Ishikawa (cell line): ENCODE measurements at regions not wholly inside any gene's neighbourhood (a gene's known extent, or its start where the extent isn't known, plus 50 kb on each side); places are given as distances from the start of the nearest gene placed in this dataset.

Experiments used
- CEBPB ChIP-seq: IDR thresholded peaks from 2 replicates; pipeline ENCODE4 v1.6.1; 2012
- EP300 ChIP-seq: IDR thresholded peaks from 2 replicates; pipeline ENCODE4 v1.6.1; 2012; ENCODE audit warnings: borderline replicate concordance
- MAX ChIP-seq: IDR thresholded peaks from 2 replicates; pipeline ENCODE4 v1.6.1; 2012
- NFIC ChIP-seq: IDR thresholded peaks from 2 replicates; pipeline ENCODE4 v1.6.1; 2012
- RAD21 ChIP-seq: IDR thresholded peaks from 2 replicates; pipeline ENCODE4 v1.6.1; 2012; ENCODE audit warnings: low read depth
- REST ChIP-seq: IDR thresholded peaks from 2 replicates; pipeline ENCODE4 v1.6.1; 2012; ENCODE audit warnings: low read depth, mild to moderate bottlenecking
- TAF1 ChIP-seq: IDR thresholded peaks from 2 replicates; pipeline ENCODE4 v1.6.1; 2012; ENCODE audit warnings: low read depth, mild to moderate bottlenecking
- TEAD4 ChIP-seq: IDR thresholded peaks from 2 replicates; pipeline ENCODE4 v1.6.1; 2012
- YY1 ChIP-seq: IDR thresholded peaks from 2 replicates; pipeline ENCODE4 v1.6.1; 2012; ENCODE audit warnings: low read depth

GRCh38 chr5:25362799-25363198 lies 718.0 kb upstream of the CDH10 start:
- TF ChIP-seq RAD21 (no peak), EP300 (no peak), CEBPB (no peak), TEAD4 (no peak), MAX (no peak), REST (no peak), TAF1 (no peak), NFIC (no peak), YY1 (no peak)
